ENCODE measurements at regions not wholly inside any gene's neighbourhood (a gene's known extent, or its start where the extent isn't known, plus 50 kb on each side); places are given as distances from the start of the nearest gene placed in this dataset.

DNA sequence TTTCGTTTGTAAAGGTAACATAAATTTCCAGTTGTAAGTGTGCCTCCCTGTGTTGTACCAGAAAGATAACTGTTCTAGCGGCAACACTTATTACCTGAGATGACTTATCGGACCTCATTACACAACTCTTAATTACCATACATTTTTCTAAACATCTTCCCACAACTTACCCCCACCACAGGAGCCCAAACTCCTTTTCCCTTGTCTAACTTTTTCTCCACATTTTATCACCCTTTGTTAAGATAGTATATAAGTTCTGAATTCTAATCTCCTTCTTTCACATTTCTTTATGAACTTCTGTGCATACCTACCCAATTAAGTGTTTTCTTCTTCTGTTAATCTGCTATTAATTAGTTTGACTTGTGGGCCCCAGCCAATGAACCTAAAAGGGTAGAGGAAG, 143.7 kb upstream of the CAMK1G start:
- TF ChIP-seq POLR2AphosphoS5 (IDR thresholded peaks at IDR 0.05), result no peak
- no peak for TF ChIP-seq CTCF (IDR thresholded peaks at IDR 0.05)
- no peak for TF ChIP-seq POLR2A (IDR thresholded peaks at IDR 0.05)
- no peak for TF ChIP-seq EP300 (IDR thresholded peaks at IDR 0.05)

Measured in sigmoid colon (tissue), 4 donors.